ENCODE measurements at regions not wholly inside any gene's neighbourhood (a gene's known extent, or its start where the extent isn't known, plus 50 kb on each side); places are given as distances from the start of the nearest gene placed in this dataset.

DNA sequence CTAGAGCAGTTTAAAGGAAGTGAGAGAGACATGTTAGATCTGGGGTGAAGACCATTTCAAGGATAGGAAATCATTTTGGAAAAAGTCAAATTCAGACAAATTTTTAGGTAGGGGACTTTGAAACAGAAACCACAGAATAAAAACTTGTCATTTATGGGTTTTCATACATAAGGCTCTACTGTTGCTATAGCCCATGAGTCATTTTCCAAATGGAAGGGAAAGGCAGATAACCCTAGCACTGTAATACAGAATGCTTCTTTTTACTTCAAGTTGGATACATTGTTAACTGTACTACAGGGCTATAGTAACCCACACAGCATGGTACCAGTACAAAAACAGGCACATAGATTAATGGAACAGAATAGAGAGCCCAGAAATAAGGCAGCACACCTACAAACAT lies 455.4 kb downstream of the EBF1 start:
- H3K27me3 ChIP-seq: no peaks in the 10 kb centered on the region
- H3K9me3 ChIP-seq: no peaks in the 10 kb centered on the region
- no peak for TF ChIP-seq POLR2A (IDR thresholded peaks at IDR 0.05)
- TF ChIP-seq, protein P1, sequence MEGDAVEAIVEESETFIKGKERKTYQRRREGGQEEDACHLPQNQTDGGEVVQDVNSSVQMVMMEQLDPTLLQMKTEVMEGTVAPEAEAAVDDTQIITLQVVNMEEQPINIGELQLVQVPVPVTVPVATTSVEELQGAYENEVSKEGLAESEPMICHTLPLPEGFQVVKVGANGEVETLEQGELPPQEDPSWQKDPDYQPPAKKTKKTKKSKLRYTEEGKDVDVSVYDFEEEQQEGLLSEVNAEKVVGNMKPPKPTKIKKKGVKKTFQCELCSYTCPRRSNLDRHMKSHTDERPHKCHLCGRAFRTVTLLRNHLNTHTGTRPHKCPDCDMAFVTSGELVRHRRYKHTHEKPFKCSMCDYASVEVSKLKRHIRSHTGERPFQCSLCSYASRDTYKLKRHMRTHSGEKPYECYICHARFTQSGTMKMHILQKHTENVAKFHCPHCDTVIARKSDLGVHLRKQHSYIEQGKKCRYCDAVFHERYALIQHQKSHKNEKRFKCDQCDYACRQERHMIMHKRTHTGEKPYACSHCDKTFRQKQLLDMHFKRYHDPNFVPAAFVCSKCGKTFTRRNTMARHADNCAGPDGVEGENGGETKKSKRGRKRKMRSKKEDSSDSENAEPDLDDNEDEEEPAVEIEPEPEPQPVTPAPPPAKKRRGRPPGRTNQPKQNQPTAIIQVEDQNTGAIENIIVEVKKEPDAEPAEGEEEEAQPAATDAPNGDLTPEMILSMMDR (IDR thresholded peaks at IDR 0.05): no peak
- no peak overlapping the region for H3K27ac ChIP-seq
- no peaks in the 10 kb centered on the region for H3K36me3 ChIP-seq (ENCODE audit: low read depth, missing control alignments)
- peaks cover 5% of the 10 kb centered on the region for H3K4me1 ChIP-seq
- no peak overlapping the region for H3K4me3 ChIP-seq
- DNase-seq: no peak
- intact Hi-C loops (cut with DNase I; ENCODE audit: low total_unique reads): no loop called here

DNA sequence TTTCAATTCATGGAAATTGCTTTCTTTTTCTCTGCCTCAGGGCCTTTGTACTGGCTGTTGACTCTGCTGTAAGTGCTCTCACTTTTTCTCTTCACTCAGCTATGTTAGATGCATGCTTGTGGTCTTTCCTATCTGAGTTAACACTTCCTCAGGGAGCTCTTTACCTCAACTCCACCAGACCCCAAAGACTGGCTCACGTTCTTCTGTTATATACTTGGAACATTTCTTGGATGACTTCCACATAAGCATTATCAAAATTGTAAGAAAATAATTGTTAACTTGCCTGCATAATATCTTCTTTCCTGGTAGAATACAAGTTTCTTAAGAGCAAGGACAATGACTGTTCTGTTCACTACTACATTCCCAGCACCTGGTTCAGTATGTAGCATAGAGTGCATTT lies 455.9 kb downstream of the EBF1 start:
- Histone ChIP-seq H3K4me3 (no peak overlapping the region), H3K27me3 (no peaks in the 10 kb centered on the region), H3K4me1 (peaks cover 5% of the 10 kb centered on the region), H3K36me3 (ENCODE audit: low read depth, missing control alignments) (no peaks in the 10 kb centered on the region), H3K27ac (no peak overlapping the region), H3K9me3 (no peaks in the 10 kb centered on the region)
- TF ChIP-seq, protein P1 (IDR thresholded peaks at IDR 0.05): no peak
- TF ChIP-seq POLR2A (IDR thresholded peaks at IDR 0.05): no peak
- DNase-seq: no peak
- intact Hi-C loops (cut with DNase I; ENCODE audit: low total_unique reads): no loop called here
- WGBS, 2 donors: 26 to 58% methylated on average over 1 of the region's 1 CpG

DNA sequence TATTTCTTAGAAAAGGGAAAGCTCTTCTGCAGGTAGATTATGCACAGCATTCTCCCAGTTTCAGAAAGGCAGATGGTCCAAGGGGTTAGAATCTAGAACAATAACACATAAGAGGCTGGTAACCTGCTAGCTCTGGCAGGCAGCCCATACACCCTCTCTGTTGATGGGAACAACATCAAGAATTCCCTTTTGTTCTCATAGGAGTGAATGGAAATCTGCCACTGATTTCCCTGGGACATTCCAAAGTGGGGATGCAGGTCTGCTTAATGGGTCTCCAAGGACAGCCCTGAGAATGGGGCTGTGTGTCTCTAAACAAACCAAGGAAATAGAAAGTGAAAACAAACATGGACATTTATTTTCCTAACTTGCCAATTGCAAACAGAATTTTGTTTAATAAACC lies 456.8 kb downstream of the EBF1 start:
- no peak for DNase-seq

DNA sequence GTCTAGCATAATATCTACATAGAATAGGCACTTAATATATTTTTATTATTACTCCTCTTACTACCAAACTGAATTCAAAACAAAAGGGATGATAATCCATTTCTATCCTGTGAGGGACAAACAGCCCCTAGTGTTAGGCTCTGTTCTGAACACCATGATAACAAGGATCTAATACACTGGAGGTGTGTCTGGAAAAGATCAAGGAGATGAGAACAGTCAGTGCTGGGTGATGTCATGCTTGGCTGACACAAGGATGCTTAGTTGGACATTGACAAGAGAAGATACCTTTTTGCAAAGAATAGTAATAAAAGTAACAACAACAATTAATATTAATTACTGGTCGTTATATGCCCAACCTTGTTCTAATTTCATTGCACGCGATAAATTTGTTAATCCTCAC lies 458.7 kb downstream of the EBF1 start:
- WGBS, 2 donors: 86 to 91% methylated on average over 3 of the region's 3 CpGs
- no peak for DNase-seq
- Histone ChIP-seq H3K27me3 (no peaks in the 10 kb centered on the region), H3K4me1 (peaks cover 5% of the 10 kb centered on the region), H3K27ac (no peak overlapping the region), H3K36me3 (ENCODE audit: low read depth, missing control alignments) (no peaks in the 10 kb centered on the region), H3K4me3 (no peak overlapping the region), H3K9me3 (no peaks in the 10 kb centered on the region)
- TF ChIP-seq, protein P1 (IDR thresholded peaks at IDR 0.05): no peak
- no peak for TF ChIP-seq POLR2A (IDR thresholded peaks at IDR 0.05)
- intact Hi-C loops (cut with DNase I; ENCODE audit: low total_unique reads): no loop called here

More for the DNA sequence above, 456.8 kb downstream of the EBF1 start:
- Histone ChIP-seq H3K27me3 (no peaks in the 10 kb centered on the region), H3K27ac (no peak overlapping the region), H3K4me1 (peaks cover 5% of the 10 kb centered on the region), H3K36me3 (ENCODE audit: low read depth, missing control alignments) (no peaks in the 10 kb centered on the region), H3K9me3 (no peaks in the 10 kb centered on the region), H3K4me3 (no peak overlapping the region)
- intact Hi-C loops (cut with DNase I; ENCODE audit: low total_unique reads): no loop called here
- TF ChIP-seq POLR2A (IDR thresholded peaks at IDR 0.05): no peak
- TF ChIP-seq, protein P1 (IDR thresholded peaks at IDR 0.05): no peak

DNA sequence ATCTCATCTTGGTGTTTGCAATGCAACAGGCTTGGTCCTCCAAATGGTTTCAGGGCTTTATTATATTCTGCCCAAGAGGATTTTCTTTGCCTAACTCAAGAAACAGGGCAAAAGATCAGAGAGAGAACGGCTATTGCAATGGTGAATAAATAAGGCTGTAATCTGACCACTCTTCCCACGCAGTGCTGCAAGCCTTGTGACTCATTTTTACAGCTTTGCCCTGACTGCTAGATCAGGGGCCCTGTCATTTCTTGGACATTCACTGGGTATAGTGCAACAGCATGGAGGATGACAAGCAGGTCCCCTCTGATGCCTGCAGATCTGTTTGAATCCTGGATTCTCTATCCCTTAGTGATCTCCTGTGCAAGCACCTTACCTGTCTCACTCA lies 459.1 kb downstream of the EBF1 start:
- Histone ChIP-seq H3K27me3 (no peaks in the 10 kb centered on the region), H3K4me1 (peaks cover 5% of the 10 kb centered on the region), H3K27ac (no peak overlapping the region), H3K9me3 (no peaks in the 10 kb centered on the region), H3K36me3 (ENCODE audit: low read depth, missing control alignments) (no peaks in the 10 kb centered on the region), H3K4me3 (no peak overlapping the region)
- intact Hi-C loops (cut with DNase I; ENCODE audit: low total_unique reads): no loop called here
- TF ChIP-seq, protein P1 (IDR thresholded peaks at IDR 0.05): no peak
- no peak for DNase-seq
- 75 to 80% methylated on average over 2 of the region's 2 CpGs for WGBS, 2 donors
